ENCODE measurements at regions not wholly inside any gene's neighbourhood (a gene's known extent, or its start where the extent isn't known, plus 50 kb on each side); places are given as distances from the start of the nearest gene placed in this dataset.

GRCh38 chr2:12113412-12113811, 367.0 kb downstream of the LPIN1 start:
- TF ChIP-seq CTCF (IDR thresholded peaks at IDR 0.05) (no peak), ZFX (IDR thresholded peaks at IDR 0.05; ENCODE audit: borderline replicate concordance) (no peak)

Measured in 22Rv1 (cell line).